HG03280 (cell line): ENCODE measurements at regions not wholly inside any gene's neighbourhood (a gene's known extent, or its start where the extent isn't known, plus 50 kb on each side); places are given as distances from the start of the nearest gene placed in this dataset.
"Not testable (repeated sequence)": the region's sequence is repeated elsewhere in the genome, so short reads cannot be mapped to it uniquely, and the experiment has no call there.

ENCODE experiments used
- ATAC-seq: cut with Tn5 transposase; IDR thresholded peaks from one replicate; pipeline ENCODE4 v1.9.1; 2021; ENCODE audit warnings: mild to moderate bottlenecking, moderate library complexity; ENCODE audit not compliant: unreplicated experiment

DNA sequence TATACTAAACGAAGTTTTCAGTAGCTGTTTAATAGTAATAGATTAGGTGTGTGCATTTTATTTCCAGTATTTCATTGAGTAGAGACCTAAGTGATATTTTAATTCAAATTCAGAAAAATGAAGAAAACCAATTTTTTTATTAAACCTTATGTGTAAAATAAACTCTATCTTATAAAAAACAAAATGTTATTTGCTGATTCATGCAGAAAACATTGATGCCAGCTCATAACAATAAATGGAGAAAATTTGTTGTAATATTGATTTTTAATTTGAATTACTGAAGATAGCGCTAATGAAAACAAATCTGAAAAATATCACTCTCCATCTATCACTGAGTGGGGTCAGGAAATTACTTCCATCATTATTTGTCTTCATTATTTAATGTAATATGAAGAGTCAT lies 1177.8 kb upstream of the SEMA6A start:
- ATAC-seq = no peak

- no peak for ATAC-seq
Observed at GRCh38 chr5:117748336-117748735, 1173.7 kb upstream of the SEMA6A start.

- ATAC-seq = no peak
Observed at GRCh38 chr5:117743337-117743736, 1168.7 kb upstream of the SEMA6A start.

GRCh38 chr5:117741655-117742206 lies 1167.1 kb upstream of the SEMA6A start:
- ATAC-seq = no peak

GRCh38 chr5:117740268-117740667 lies 1165.6 kb upstream of the SEMA6A start:
- no peak for ATAC-seq

DNA sequence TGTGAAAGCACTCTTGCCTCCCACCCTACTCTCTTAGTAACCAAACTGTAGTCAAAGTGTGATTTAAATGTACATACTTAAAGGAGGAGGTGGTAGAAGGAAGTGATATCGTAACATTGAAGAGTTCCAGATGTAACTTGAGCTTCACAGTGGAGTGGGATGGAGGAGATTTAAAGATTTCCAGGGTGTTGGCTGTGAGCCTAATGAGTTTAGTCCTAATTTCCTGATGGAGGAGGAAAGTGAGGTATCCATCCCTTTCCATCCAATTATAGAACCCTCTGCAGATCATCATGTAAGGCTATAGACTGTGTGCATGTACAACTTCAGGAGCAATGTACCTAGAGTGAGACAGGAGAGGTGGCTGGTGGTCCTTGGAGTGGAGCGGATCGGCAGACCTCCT lies 1163.9 kb upstream of the SEMA6A start:
- no peak for ATAC-seq

- ATAC-seq = no peak
Observed at GRCh38 chr5:117736698-117737097, 1162.1 kb upstream of the SEMA6A start.

GRCh38 chr5:117734056-117734455 lies 1159.4 kb upstream of the SEMA6A start:
- no peak for ATAC-seq

DNA sequence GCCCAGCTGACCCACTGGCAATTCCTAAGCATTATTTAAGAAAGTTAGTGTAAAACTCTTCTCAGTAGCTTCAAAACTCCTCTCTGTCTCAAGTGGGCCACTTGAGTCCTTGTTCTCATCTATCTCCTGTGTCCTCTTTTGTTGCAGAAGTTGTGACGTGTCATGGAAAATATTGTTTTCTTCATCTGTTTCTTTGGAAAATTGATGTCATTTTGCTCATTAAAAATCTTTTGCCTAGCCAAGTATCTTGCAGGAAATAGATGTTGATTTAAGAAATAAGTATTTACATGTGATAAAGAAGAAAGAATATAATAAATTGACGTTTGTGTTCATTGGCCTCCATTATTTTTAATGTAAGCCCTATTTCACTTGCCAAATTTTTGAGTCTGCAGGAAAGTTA lies 1158.4 kb upstream of the SEMA6A start:
- no peak for ATAC-seq

- no peak for ATAC-seq
Observed at GRCh38 chr5:117732264-117732663, 1157.6 kb upstream of the SEMA6A start.

GRCh38 chr5:117731446-117731845 lies 1156.8 kb upstream of the SEMA6A start:
- no peak for ATAC-seq

DNA sequence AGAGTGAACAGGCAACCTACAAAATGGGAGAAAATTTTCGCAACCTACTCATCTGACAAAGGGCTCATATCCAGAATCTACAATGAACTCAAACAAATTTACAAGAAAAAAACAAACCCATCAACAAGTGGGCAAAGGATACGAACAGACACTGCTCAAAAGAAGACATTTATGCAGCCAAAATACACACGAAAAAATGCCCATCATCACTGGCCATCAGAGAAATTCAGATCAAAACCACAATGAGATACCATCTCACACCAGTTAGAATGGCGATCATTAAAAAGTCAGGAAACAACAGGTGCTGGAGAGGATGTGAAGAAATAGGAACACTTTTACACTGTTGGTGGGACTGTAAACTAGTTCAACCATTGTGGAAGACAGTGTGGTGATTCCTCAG lies 1146.2 kb upstream of the SEMA6A start:
- ATAC-seq = not testable (repeated sequence)

DNA sequence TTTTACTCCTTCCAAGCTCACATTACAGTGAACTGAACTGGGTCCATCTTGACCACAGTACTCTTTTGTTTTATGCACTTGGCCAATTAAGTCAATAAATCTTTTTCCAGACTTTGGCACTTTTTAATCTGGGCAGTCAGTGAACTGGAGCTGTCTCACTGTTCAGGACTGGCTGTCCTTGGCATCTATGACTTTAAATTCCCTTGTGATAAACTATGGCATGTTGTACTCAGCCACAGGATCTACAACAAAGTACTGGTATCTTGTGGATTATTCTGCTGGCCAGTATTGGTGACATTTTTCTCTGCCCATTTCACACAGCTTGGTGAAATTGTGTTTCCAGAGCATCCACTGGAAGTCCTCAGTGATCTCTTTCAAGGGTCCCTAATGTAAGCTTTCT lies 1144.8 kb upstream of the SEMA6A start:
- ATAC-seq = no peak

GRCh38 chr5:117713585-117714198 lies 1139.1 kb upstream of the SEMA6A start:
- no peak for ATAC-seq

DNA sequence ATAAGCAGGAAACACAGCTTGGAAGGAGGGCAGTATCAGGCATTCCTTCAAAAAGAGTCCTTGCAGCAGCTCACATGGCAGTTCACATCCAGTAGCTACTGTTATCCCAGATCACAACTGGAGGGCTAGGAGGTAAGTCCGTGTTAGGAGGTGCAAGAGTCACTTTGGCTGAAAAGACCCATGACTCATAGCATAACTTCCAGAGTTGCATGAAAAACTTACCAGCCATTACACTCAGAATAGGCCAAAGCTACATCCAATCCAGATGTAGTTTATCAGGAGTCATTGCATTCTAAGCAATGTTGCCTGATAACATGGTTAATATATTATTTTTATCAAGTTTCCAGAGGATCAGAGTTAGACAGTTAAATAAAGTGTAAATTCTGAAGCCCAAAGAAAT lies 1126.4 kb upstream of the SEMA6A start:
- no peak for ATAC-seq

GRCh38 chr5:117692606-117693005 lies 1118.0 kb upstream of the SEMA6A start:
- no peak for ATAC-seq

GRCh38 chr5:117691081-117691870 lies 1116.7 kb upstream of the SEMA6A start:
- ATAC-seq = no peak

GRCh38 chr5:117690612-117691011 lies 1116.0 kb upstream of the SEMA6A start:
- ATAC-seq = no peak

- no peak for ATAC-seq
Observed at GRCh38 chr5:117686926-117687325, 1112.3 kb upstream of the SEMA6A start.

- ATAC-seq = no peak
Observed at GRCh38 chr5:117682416-117682815, 1107.8 kb upstream of the SEMA6A start.

DNA sequence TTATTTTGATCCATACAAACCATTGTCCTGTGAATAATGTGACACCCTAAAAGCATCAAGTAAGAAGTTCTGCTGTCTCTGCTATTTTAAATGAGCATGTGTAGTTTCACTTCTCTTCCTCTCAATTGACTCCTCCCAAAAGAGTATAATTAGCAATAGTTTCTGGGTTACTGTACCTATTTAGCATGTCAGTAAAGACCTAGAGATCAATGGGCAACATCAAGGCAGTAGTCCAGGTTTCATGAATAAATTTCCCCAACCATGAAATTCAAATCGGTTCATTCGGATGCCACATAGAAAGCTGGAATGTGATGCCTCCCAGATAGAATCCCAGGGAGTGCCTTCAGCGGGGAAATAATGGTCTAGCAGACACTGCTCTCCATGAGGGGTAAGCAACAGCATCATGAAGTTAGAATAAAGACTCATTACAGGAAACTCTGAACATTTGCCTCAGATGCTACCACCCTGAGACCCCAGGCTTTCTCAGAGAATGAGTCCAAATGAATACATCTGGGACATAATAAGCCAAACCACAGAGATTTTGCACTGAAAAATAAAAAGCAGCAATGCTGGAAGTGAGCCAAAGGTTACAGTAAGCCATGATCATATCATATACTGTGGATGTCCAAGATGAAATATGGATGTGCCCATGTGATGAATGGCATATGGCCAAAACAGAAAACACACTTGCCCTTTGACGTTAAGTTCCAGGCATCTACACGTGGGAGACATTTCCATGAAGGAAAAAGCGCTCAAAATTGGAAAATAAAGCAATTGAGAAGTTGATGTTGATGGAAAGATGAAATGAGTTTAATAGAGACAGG lies 1107.0 kb upstream of the SEMA6A start:
- no peak for ATAC-seq
